Stimulated activated CD8-positive, alpha-beta memory T cell treated with anti-CD3 and anti-CD28 coated beads, Interleukin-2, amount 100 ng/mL, for 48 hours (primary cell): ENCODE measurements at regions not wholly inside any gene's neighbourhood (a gene's known extent, or its start where the extent isn't known, plus 50 kb on each side); places are given as distances from the start of the nearest gene placed in this dataset.

ENCODE experiments used
- DNase-seq, 2 donors: peaks; one replicate each; pipeline ENCODE4 v3.0.0-alpha.2; 2020; ENCODE audit warnings: low read depth in 2 of 2

- DNase-seq: no peak
These were observed 360.2 kb upstream of the TSHZ3 start for GRCh38 chr19:31709476-31709875.

- no peak for DNase-seq
These were observed 366.2 kb upstream of the TSHZ3 start for GRCh38 chr19:31715249-31715945.

GRCh38 chr19:31716826-31717225 lies 367.6 kb upstream of the TSHZ3 start:
- DNase-seq: no peak

- no peak for DNase-seq
These were observed 368.2 kb upstream of the TSHZ3 start for GRCh38 chr19:31717269-31717923.

- DNase-seq: no peak
These were observed 368.8 kb upstream of the TSHZ3 start for GRCh38 chr19:31718032-31718431.

GRCh38 chr19:31718898-31719297 lies 369.7 kb upstream of the TSHZ3 start:
- no peak for DNase-seq

- no peak for DNase-seq
These were observed 373.9 kb upstream of the TSHZ3 start for GRCh38 chr19:31723101-31723500.

GRCh38 chr19:31725051-31725450 lies 375.8 kb upstream of the TSHZ3 start:
- no peak for DNase-seq

GRCh38 chr19:31727536-31727935 lies 378.3 kb upstream of the TSHZ3 start:
- DNase-seq: no peak

GRCh38 chr19:31730270-31730669 lies 381.0 kb upstream of the TSHZ3 start:
- DNase-seq: no peak

GRCh38 chr19:31733591-31733990 lies 384.4 kb upstream of the TSHZ3 start:
- no peak for DNase-seq

- DNase-seq: no peak
These were observed 393.0 kb upstream of the TSHZ3 start for GRCh38 chr19:31742249-31742648.

GRCh38 chr19:31745731-31746130 lies 396.5 kb upstream of the TSHZ3 start:
- no peak for DNase-seq

- no peak for DNase-seq
These were observed 400.0 kb upstream of the TSHZ3 start for GRCh38 chr19:31749231-31749630.

- no peak for DNase-seq
These were observed 410.1 kb upstream of the TSHZ3 start for GRCh38 chr19:31759359-31759758.

GRCh38 chr19:31761281-31761913 lies 412.2 kb upstream of the TSHZ3 start:
- no peak for DNase-seq

- no peak for DNase-seq
These were observed 421.0 kb upstream of the TSHZ3 start for GRCh38 chr19:31770223-31770622.

- no peak for DNase-seq
These were observed 423.7 kb upstream of the TSHZ3 start for GRCh38 chr19:31772915-31773314.

- no peak for DNase-seq
These were observed 432.3 kb upstream of the TSHZ3 start for GRCh38 chr19:31781542-31781941.

- DNase-seq: no peak
These were observed 434.4 kb upstream of the TSHZ3 start for GRCh38 chr19:31783592-31783991.

- DNase-seq: no peak
These were observed 435.4 kb upstream of the TSHZ3 start for GRCh38 chr19:31784671-31785101.

GRCh38 chr19:31801611-31802010 lies 452.4 kb upstream of the TSHZ3 start:
- DNase-seq: no peak

GRCh38 chr19:31803835-31804446 lies 454.7 kb upstream of the TSHZ3 start:
- no peak for DNase-seq
